ENCODE measurements at regions not wholly inside any gene's neighbourhood (a gene's known extent, or its start where the extent isn't known, plus 50 kb on each side); places are given as distances from the start of the nearest gene placed in this dataset.

- no peak for TF ChIP-seq CTCF (IDR thresholded peaks at IDR 0.05; ENCODE audit: extremely low read depth, missing control alignments)
Observed at GRCh38 chr11:105492010-105492409, 117.9 kb upstream of the GRIA4 start.

GRCh38 chr11:105491394-105491793 is 118.5 kb upstream of the GRIA4 start:
- DNase-seq (ENCODE audit: low spot score), result no peak
- no peak for TF ChIP-seq CTCF (IDR thresholded peaks at IDR 0.05; ENCODE audit: extremely low read depth, missing control alignments)

More at GRCh38 chr11:105492010-105492409, 117.9 kb upstream of the GRIA4 start:
- DNase-seq (ENCODE audit: low spot score), result no peak

GRCh38 chr11:105490333-105490732 is 119.5 kb upstream of the GRIA4 start:
- no peak for TF ChIP-seq CTCF (IDR thresholded peaks at IDR 0.05; ENCODE audit: extremely low read depth, missing control alignments)

DNA sequence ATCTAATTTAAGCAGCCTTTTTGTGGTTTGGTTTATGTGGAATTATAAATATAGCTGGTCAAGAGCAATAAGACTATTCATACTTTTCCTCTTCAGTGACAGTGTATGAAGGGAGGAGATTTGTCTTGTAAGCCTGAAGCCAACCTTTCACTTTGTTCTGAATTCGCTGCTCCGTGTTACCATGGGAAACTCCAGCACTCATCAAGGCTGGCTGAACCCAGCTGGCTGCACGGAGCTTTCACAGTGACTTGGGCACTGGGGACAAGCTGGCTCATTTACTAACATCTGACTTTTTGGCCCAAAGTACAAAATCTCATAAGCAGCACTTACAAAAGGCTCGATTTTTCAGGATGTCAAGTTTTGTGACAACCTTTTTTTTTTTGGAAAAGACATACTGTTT is 120.4 kb upstream of the GRIA4 start:
- no peak for DNase-seq (ENCODE audit: low spot score)
- no peak for TF ChIP-seq CTCF (IDR thresholded peaks at IDR 0.05; ENCODE audit: extremely low read depth, missing control alignments)

More at GRCh38 chr11:105490333-105490732, 119.5 kb upstream of the GRIA4 start:
- DNase-seq (ENCODE audit: low spot score), result no peak

GRCh38 chr11:105486929-105487328 is 122.9 kb upstream of the GRIA4 start:
- DNase-seq (ENCODE audit: low spot score), result no peak
- no peak for TF ChIP-seq CTCF (IDR thresholded peaks at IDR 0.05; ENCODE audit: extremely low read depth, missing control alignments)

DNA sequence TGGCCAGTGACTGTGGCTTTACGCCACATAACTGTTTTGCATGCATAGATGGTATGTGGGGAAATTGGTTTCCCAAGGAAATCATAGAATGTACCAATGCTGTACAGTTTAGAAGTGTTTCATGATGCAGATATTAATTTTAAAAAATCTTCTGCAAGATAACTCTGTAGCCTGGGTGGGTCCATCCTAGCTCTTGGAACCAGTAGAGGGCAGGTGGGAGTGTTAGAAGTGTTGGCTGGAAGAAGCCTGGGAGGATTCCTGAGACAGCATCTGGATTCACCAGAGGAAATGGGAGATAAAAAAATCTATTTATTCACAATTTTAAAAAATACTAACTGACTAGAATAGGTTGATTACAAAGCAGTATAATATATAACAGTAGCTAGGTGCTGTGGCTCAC is 139.9 kb upstream of the GRIA4 start:
- TF ChIP-seq CTCF (IDR thresholded peaks at IDR 0.05; ENCODE audit: extremely low read depth, missing control alignments), result no peak
- DNase-seq (ENCODE audit: low spot score), result no peak

DNA sequence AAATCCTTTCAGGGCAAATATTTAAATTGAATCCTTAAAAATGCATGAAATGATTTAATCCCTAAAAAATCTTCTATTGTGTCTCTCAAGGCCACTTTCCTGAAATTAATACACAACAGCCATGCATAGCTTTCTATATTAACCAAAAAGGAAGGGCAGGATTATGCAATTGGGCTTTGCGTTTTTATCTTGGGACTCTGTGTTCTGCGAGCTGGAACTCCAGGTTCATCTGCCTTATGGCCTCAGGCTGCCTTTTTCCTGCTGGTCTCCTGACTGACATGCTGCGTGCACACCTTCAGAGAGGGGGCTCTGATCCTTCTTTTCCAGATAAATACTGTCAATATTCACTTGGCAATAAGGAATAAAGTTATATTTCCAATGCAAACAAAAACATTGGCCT is 141.7 kb upstream of the GRIA4 start:
- no peak for TF ChIP-seq CTCF (IDR thresholded peaks at IDR 0.05; ENCODE audit: extremely low read depth, missing control alignments)
- DNase-seq (ENCODE audit: low spot score), result no peak

All from GM20000 (cell line).